PC-3 (cell line): ENCODE measurements at regions not wholly inside any gene's neighbourhood (a gene's known extent, or its start where the extent isn't known, plus 50 kb on each side); places are given as distances from the start of the nearest gene placed in this dataset.

Experiments
- ATAC-seq: fragments of 200-7000 bp; cut with Tn5 transposase; 2 replicates; pipeline ENCODE4 v1.9.1; 2020; ENCODE audit warnings: mild to moderate bottlenecking, moderate library complexity
- BruUV-seq: library from RNA; stranded (reverse); fragments of 400-500 nt; replicated peaks from 2 replicates; lab custom pipeline; 2021; lab: Mats Ljungman, UMichigan
- CTCF ChIA-PET: fragments of 300-600 bp; sonication (Branson Sonifier 250); formaldehyde crosslinking; loops from one replicate; lab custom pipeline; 2022; ENCODE audit warnings: antibody characterized with exemption; lab: Charles Lee
- POLR2A ChIA-PET: fragments of 300-600 bp; sonication (Branson Sonifier 250); formaldehyde crosslinking; loops from one replicate; lab custom pipeline; 2022; ENCODE audit warnings: antibody characterized with exemption; ENCODE audit not compliant: unreplicated experiment; lab: Charles Lee
- DNase-seq: peaks from one replicate; pipeline ENCODE4 v3.0.0-alpha.2; 2015
- H2AFZ ChIP-seq: fragments of 300-600 bp; sonication (generic); 2 replicates; pipeline ENCODE4 v1.6.0; 2016; ENCODE audit warnings: antibody characterized with exemption, low read length
- H3F3A ChIP-seq: fragments of 300-600 bp; sonication (generic); one replicate; pipeline ENCODE4 v1.6.0; 2017; ENCODE audit warnings: antibody characterized with exemption, low read length, control low read depth, mild to moderate bottlenecking; ENCODE audit not compliant: unreplicated experiment
- H3K27ac ChIP-seq: fragments of 300-600 bp; sonication (generic); 2 replicates; pipeline ENCODE4 v1.5.1; 2016; ENCODE audit warnings: mild to moderate bottlenecking, low read length
- H3K27me3 ChIP-seq: fragments of 300-600 bp; sonication (generic); 2 replicates; pipeline ENCODE4 v1.6.1; 2016; ENCODE audit warnings: low read length, mixed read lengths
- H3K36me3 ChIP-seq: fragments of 300-600 bp; sonication (generic); 2 replicates; pipeline ENCODE4 v1.6.1; 2016; ENCODE audit warnings: low read depth, mixed run types, low read length, mixed read lengths
- H3K4me1 ChIP-seq: fragments of 300-600 bp; sonication (generic); 2 replicates; pipeline ENCODE4 v1.5.1; 2016; ENCODE audit warnings: low read length; ENCODE audit not compliant: insufficient read depth
- H3K4me2 ChIP-seq: fragments of 300-600 bp; sonication (generic); 2 replicates; pipeline ENCODE4 v1.6.0; 2016; ENCODE audit warnings: low read length
- H3K4me3 ChIP-seq: fragments of 300-600 bp; sonication (generic); 2 replicates; pipeline ENCODE4 v1.5.1; 2016; ENCODE audit warnings: mild to moderate bottlenecking, low read length, mixed read lengths
- H3K79me2 ChIP-seq: fragments of 300-600 bp; sonication (generic); 2 replicates; pipeline ENCODE4 v1.6.1; 2017; ENCODE audit warnings: low read length, mixed read lengths
- H3K9ac ChIP-seq: fragments of 300-600 bp; sonication (generic); 2 replicates; pipeline ENCODE4 v1.6.0; 2016; ENCODE audit warnings: mild to moderate bottlenecking, low read length
- H3K9me2 ChIP-seq: fragments of 300-600 bp; sonication (generic); replicated peaks from 2 replicates; pipeline ENCODE4 v1.6.1; 2016; ENCODE audit warnings: mixed run types, low read length, mixed read lengths
- H3K9me3 ChIP-seq: fragments of 300-600 bp; sonication (generic); 2 replicates; pipeline ENCODE4 v1.6.1; 2016; ENCODE audit warnings: low read length, mixed read lengths
- H4K20me1 ChIP-seq: fragments of 300-600 bp; sonication (generic); 2 replicates; pipeline ENCODE4 v1.6.1; 2016; ENCODE audit warnings: low read length, mixed read lengths
- CTCF ChIP-seq: fragments of 300-600 bp; sonication (generic); conservative IDR thresholded peaks from 2 replicates; pipeline ENCODE4 v1.5.1; 2017; ENCODE audit warnings: antibody characterized with exemption, low read depth, mild to moderate bottlenecking, low read length
- EZH2 ChIP-seq: fragments of 300-600 bp; sonication (generic); IDR thresholded peaks from one replicate; pipeline ENCODE4 v1.6.1; 2017; ENCODE audit warnings: antibody characterized with exemption, mild to moderate bottlenecking, low read length; ENCODE audit not compliant: unreplicated experiment
- EZH2phosphoT487 ChIP-seq: fragments of 300-600 bp; sonication (generic); IDR thresholded peaks from 2 replicates; pipeline ENCODE4 v1.6.1; 2018; ENCODE audit warnings: mild to moderate bottlenecking, antibody characterized with exemption, low read length, borderline replicate concordance
- intact Hi-C: fragments of 100-400 bp; cut with micrococcal nuclease; formaldehyde crosslinking; loops from 2 replicates; pipeline ENCODE4 v1.9.0; 2023

GRCh38 chr7:120163449-120163848 is 109.5 kb upstream of the KCND2 start:
- H2AFZ ChIP-seq, result no peak overlapping the region
- no peak overlapping the region for H3K4me3 ChIP-seq
- ChIA-PET POLR2A (no interaction called here), CTCF (no interaction called here)
- no peak for TF ChIP-seq EZH2phosphoT487
- no peak for TF ChIP-seq CTCF
- TF ChIP-seq EZH2, result no peak
- H3K4me2 ChIP-seq, result no peak overlapping the region
- no peak overlapping the region for H3K9ac ChIP-seq
- no peaks in the 10 kb centered on the region for H3K9me3 ChIP-seq
- H3F3A ChIP-seq, result no peaks in the 10 kb centered on the region
- ATAC-seq, result no peak
- no peaks in the 10 kb centered on the region for H3K36me3 ChIP-seq
- DNase-seq, result no peak
- intact Hi-C loops, result no loop called here
- H4K20me1 ChIP-seq, result no peaks in the 10 kb centered on the region
- H3K4me1 ChIP-seq, result no peaks in the 10 kb centered on the region
- H3K27ac ChIP-seq, result no peak overlapping the region
- no TSS peak for BruUV-seq
- H3K27me3 ChIP-seq, result no peaks in the 10 kb centered on the region
- H3K9me2 ChIP-seq, result no peaks in the 10 kb centered on the region
- no peaks in the 10 kb centered on the region for H3K79me2 ChIP-seq

- ChIA-PET CTCF (no interaction called here), POLR2A (no interaction called here)
- Histone ChIP-seq H3K9ac (no peak overlapping the region), H3K36me3 (no peaks in the 10 kb centered on the region), H3K9me2 (no peaks in the 10 kb centered on the region), H3K9me3 (no peaks in the 10 kb centered on the region), H3K4me2 (no peak overlapping the region), H3K27me3 (no peaks in the 10 kb centered on the region), H3K79me2 (no peaks in the 10 kb centered on the region), H3F3A (no peaks in the 10 kb centered on the region), H3K27ac (no peak overlapping the region), H3K4me1 (peaks cover 2% of the 10 kb centered on the region; the same call in 1 of the 2 replicates), H3K4me3 (no peak overlapping the region), H4K20me1 (no peaks in the 10 kb centered on the region), H2AFZ (no peak overlapping the region)
- TF ChIP-seq EZH2phosphoT487 (no peak), CTCF (no peak), EZH2 (no peak)
- DNase-seq (no peak), ATAC-seq (no peak)
- BruUV-seq, result no TSS peak
- intact Hi-C loops, result no loop called here
These were observed 107.7 kb upstream of the KCND2 start for GRCh38 chr7:120165227-120165626.

GRCh38 chr7:120168066-120168465 is 104.9 kb upstream of the KCND2 start:
- intact Hi-C loops, result no loop called here

More at GRCh38 chr7:120168066-120168465, 104.9 kb upstream of the KCND2 start:
- Histone ChIP-seq H3K9ac (no peak overlapping the region), H2AFZ (no peak overlapping the region), H3K27me3 (no peaks in the 10 kb centered on the region), H3K4me2 (no peak overlapping the region), H3F3A (no peaks in the 10 kb centered on the region), H3K36me3 (no peaks in the 10 kb centered on the region), H3K9me2 (no peaks in the 10 kb centered on the region), H3K4me1 (peaks cover 21% of the 10 kb centered on the region), H3K27ac (no peak overlapping the region), H3K9me3 (no peaks in the 10 kb centered on the region), H4K20me1 (no peaks in the 10 kb centered on the region), H3K4me3 (no peak overlapping the region), H3K79me2 (no peaks in the 10 kb centered on the region)
- CTCF ChIA-PET, result no interaction called here
- ATAC-seq (no peak), DNase-seq (no peak)
- TF ChIP-seq CTCF (no peak), EZH2phosphoT487 (no peak), EZH2 (no peak)
- POLR2A ChIA-PET, result no interaction called here
- BruUV-seq, result no TSS peak
